Mesenchymal stem cell (in vitro differentiated cells and primary cell): ENCODE measurements at regions not wholly inside any gene's neighbourhood (a gene's known extent, or its start where the extent isn't known, plus 50 kb on each side); places are given as distances from the start of the nearest gene placed in this dataset.
A peak's percentile ranks its signal among the peaks of the same experiment; 100 is the strongest.

Experiments used
- DNase-seq: peaks from one replicate; pipeline ENCODE4 v3.0.0-alpha.2; 2013
- H2AFZ ChIP-seq: one replicate; pipeline ENCODE4 v1.6.1; 2013; ENCODE audit warnings: low read depth, mild to moderate bottlenecking, control low read depth, inconsistent platforms, low read length, moderate library complexity
- H2AK5ac ChIP-seq: 2 replicates; pipeline ENCODE4 v1.6.1; 2013; ENCODE audit warnings: low read length, moderate library complexity, mild to moderate bottlenecking, inconsistent platforms; ENCODE audit not compliant: severe bottlenecking
- H2BK120ac ChIP-seq: one replicate; pipeline ENCODE4 v1.6.1; 2013; ENCODE audit warnings: low read depth, mild to moderate bottlenecking, inconsistent platforms, low read length, moderate library complexity
- H2BK12ac ChIP-seq, 2 experiments: one replicate each; pipeline ENCODE4 v1.6.1; 2013; ENCODE audit warnings: inconsistent platforms in 2 of 2, low read length in 2 of 2, mild to moderate bottlenecking in 2 of 2, moderate library complexity in 2 of 2, control low read depth in 1 of 2
- H2BK15ac ChIP-seq: one replicate; pipeline ENCODE4 v1.6.1; 2013; ENCODE audit warnings: mild to moderate bottlenecking, low read depth, inconsistent platforms; ENCODE audit not compliant: poor library complexity, severe bottlenecking
- H2BK5ac ChIP-seq: 2 replicates; pipeline ENCODE4 v1.6.1; 2013; ENCODE audit warnings: low read depth, mild to moderate bottlenecking, low read length, control low read depth, inconsistent platforms; ENCODE audit not compliant: poor library complexity, severe bottlenecking
- H3K14ac ChIP-seq, 2 experiments: one replicate each; pipeline ENCODE4 v1.6.1; 2013; ENCODE audit warnings: inconsistent platforms in 2 of 2, low read length in 2 of 2, control low read depth in 1 of 2, mild to moderate bottlenecking in 1 of 2, moderate library complexity in 1 of 2
- H3K18ac ChIP-seq, 2 experiments: one replicate each; pipeline ENCODE4 v1.6.1; 2013; ENCODE audit warnings: inconsistent platforms in 2 of 2, low read length in 2 of 2, control low read depth in 1 of 2, low read depth in 1 of 2, mild to moderate bottlenecking in 1 of 2
- H3K23ac ChIP-seq, 2 experiments: one replicate each; pipeline ENCODE4 v1.6.1; 2013; ENCODE audit warnings: inconsistent platforms in 2 of 2, low read length in 2 of 2, mild to moderate bottlenecking in 2 of 2, moderate library complexity in 2 of 2, control low read depth in 1 of 2
- H3K27ac ChIP-seq: 2 replicates; pipeline ENCODE4 v1.5.1; 2013; ENCODE audit warnings: mild to moderate bottlenecking, moderate library complexity, low read length, control low read depth, inconsistent platforms; ENCODE audit not compliant: poor library complexity, severe bottlenecking
- H3K27me3 ChIP-seq, 2 experiments: 2 replicates each; pipeline versions ENCODE4 v1.6.1 to v1.7.0; 2013; ENCODE audit warnings: low read length in 2 of 2, mild to moderate bottlenecking in 2 of 2, moderate library complexity in 2 of 2, control low read depth in 1 of 2, inconsistent platforms in 1 of 2; ENCODE audit not compliant: control insufficient read depth in 1 of 2, insufficient read depth in 1 of 2
- H3K36me3 ChIP-seq, 2 experiments: 2 replicates each; pipeline versions ENCODE4 v1.6.1 to v1.7.0; 2013; ENCODE audit warnings: low read length in 2 of 2, control low read depth in 1 of 2, inconsistent platforms in 1 of 2, low read depth in 1 of 2, mild to moderate bottlenecking in 1 of 2; ENCODE audit not compliant: insufficient read depth in 2 of 2, control insufficient read depth in 1 of 2
- H3K4ac ChIP-seq, 2 experiments: one replicate each; pipeline ENCODE4 v1.6.1; 2013; ENCODE audit warnings: inconsistent platforms in 2 of 2, low read length in 2 of 2, mild to moderate bottlenecking in 2 of 2, moderate library complexity in 2 of 2, control low read depth in 1 of 2, low read depth in 1 of 2
- H3K4me1 ChIP-seq: 2 replicates; pipeline ENCODE4 v1.6.1; 2013; ENCODE audit warnings: low read depth, low read length, control low read depth; ENCODE audit not compliant: control insufficient read depth, insufficient read depth
- H3K4me2 ChIP-seq: 2 replicates; pipeline ENCODE4 v1.6.1; 2013; ENCODE audit warnings: low read length, mild to moderate bottlenecking, inconsistent platforms; ENCODE audit not compliant: poor library complexity, severe bottlenecking
- H3K4me3 ChIP-seq, 2 experiments: 2 replicates each; pipeline versions ENCODE4 v1.5.1 to v1.7.0; 2013; ENCODE audit warnings: low read length in 2 of 2, mild to moderate bottlenecking in 2 of 2, control low read depth in 1 of 2, low read depth in 1 of 2; ENCODE audit not compliant: insufficient read depth in 1 of 2
- H3K79me1 ChIP-seq: replicated peaks from 2 replicates; pipeline ENCODE4 v1.6.1; 2013; ENCODE audit warnings: mild to moderate bottlenecking, control low read depth, low read length, inconsistent platforms; ENCODE audit not compliant: poor library complexity, severe bottlenecking
- H3K9ac ChIP-seq: 2 replicates; pipeline ENCODE4 v1.7.0; 2013; ENCODE audit warnings: mild to moderate bottlenecking, low read length, moderate library complexity
- H3K9me3 ChIP-seq: 2 replicates; pipeline ENCODE4 v1.7.0; 2013; ENCODE audit warnings: mild to moderate bottlenecking, low read length; ENCODE audit not compliant: control insufficient read depth
- H4K8ac ChIP-seq: one replicate; pipeline ENCODE4 v1.6.1; 2013; ENCODE audit warnings: inconsistent platforms, mild to moderate bottlenecking, low read length, moderate library complexity
- H4K91ac ChIP-seq: one replicate; pipeline ENCODE4 v1.6.1; 2013; ENCODE audit warnings: mild to moderate bottlenecking, low read length, inconsistent platforms
- WGBS: methylation state at CpG from one replicate; pipeline ENCODE4 v1.1.7; 2013; ENCODE audit warnings: mixed read lengths; 5-methylcytosine and 5-hydroxymethylcytosine counted together

GRCh38 chr4:29051381-29051965, 1668.7 kb upstream of the PCDH7 start:
- no peaks in the 10 kb centered on the region for H3K79me1 ChIP-seq
- no peak overlapping the region for H3K9ac ChIP-seq
- DNase-seq = peak; percentile 50
- 91% methylated on average over 3 of the region's 4 CpGs for WGBS
- H3K9me3 ChIP-seq = no peaks in the 10 kb centered on the region
- no peak overlapping the region for H2BK120ac ChIP-seq
- no peak overlapping the region for H4K91ac ChIP-seq
- H3K4me2 ChIP-seq = no peak overlapping the region
- H2BK15ac ChIP-seq = no peak overlapping the region
- H2BK5ac ChIP-seq = no peak overlapping the region
- no peak overlapping the region for H2AK5ac ChIP-seq
- no peak overlapping the region for H3K27ac ChIP-seq
- no peak overlapping the region for H3K4me3 ChIP-seq
- no peak overlapping the region for H3K14ac ChIP-seq
- peaks cover 4% of the 10 kb centered on the region for H3K4me1 ChIP-seq
- H3K4ac ChIP-seq = no peak overlapping the region
- no peak overlapping the region for H2BK12ac ChIP-seq
- no peak overlapping the region for H3K18ac ChIP-seq
- no peak overlapping the region for H4K8ac ChIP-seq
- H2AFZ ChIP-seq = no peak overlapping the region
- no peak overlapping the region for H3K23ac ChIP-seq
- no peaks in the 10 kb centered on the region for H3K36me3 ChIP-seq
- H3K27me3 ChIP-seq = no peaks in the 10 kb centered on the region

- H3K27ac ChIP-seq = no peak overlapping the region
- H2BK5ac ChIP-seq = no peak overlapping the region
- no peak overlapping the region for H3K9ac ChIP-seq
- H3K18ac ChIP-seq = no peak overlapping the region
- no peak overlapping the region for H4K91ac ChIP-seq
- H3K79me1 ChIP-seq = no peaks in the 10 kb centered on the region
- no peaks in the 10 kb centered on the region for H3K27me3 ChIP-seq
- no peak overlapping the region for H3K23ac ChIP-seq
- no peak overlapping the region for H3K14ac ChIP-seq
- no peak overlapping the region for H2BK120ac ChIP-seq
- no peak overlapping the region for H2BK15ac ChIP-seq
- no peak overlapping the region for H2BK12ac ChIP-seq
- no peak overlapping the region for H2AK5ac ChIP-seq
- peaks cover 2% of the 10 kb centered on the region for H3K4me1 ChIP-seq
- no peak for DNase-seq
- no peak overlapping the region for H3K4ac ChIP-seq
- no peak overlapping the region for H3K4me3 ChIP-seq
- H3K36me3 ChIP-seq = no peaks in the 10 kb centered on the region
- no peak overlapping the region for H3K4me2 ChIP-seq
- no peaks in the 10 kb centered on the region for H3K9me3 ChIP-seq
- 84% methylated on average over 4 of the region's 4 CpGs for WGBS
- H2AFZ ChIP-seq = no peak overlapping the region
- no peak overlapping the region for H4K8ac ChIP-seq
These were observed 1667.9 kb upstream of the PCDH7 start for GRCh38 chr4:29052266-29052665.

GRCh38 chr4:29058531-29058930, 1661.6 kb upstream of the PCDH7 start:
- Histone ChIP-seq H2AK5ac (no peak overlapping the region), H2BK120ac (no peak overlapping the region), H2BK15ac (no peak overlapping the region), H3K27me3 (no peaks in the 10 kb centered on the region), H3K23ac (no peak overlapping the region), H2BK12ac (no peak overlapping the region), H3K9me3 (no peaks in the 10 kb centered on the region), H3K27ac (no peak overlapping the region), H3K4ac (no peak overlapping the region), H4K91ac (no peak overlapping the region), H3K18ac (no peak overlapping the region), H3K79me1 (no peaks in the 10 kb centered on the region), H3K4me2 (no peak overlapping the region), H3K14ac (no peak overlapping the region), H3K9ac (no peak overlapping the region), H2AFZ (no peak overlapping the region), H4K8ac (no peak overlapping the region), H2BK5ac (no peak overlapping the region), H3K4me3 (no peak overlapping the region), H3K36me3 (no peaks in the 10 kb centered on the region), H3K4me1 (no peaks in the 10 kb centered on the region)
- no CpG with 5 or more reads among the region's 2 CpGs for WGBS
- DNase-seq = peak; percentile 37

- Histone ChIP-seq H3K36me3 (no peaks in the 10 kb centered on the region), H4K8ac (no peak overlapping the region), H3K18ac (no peak overlapping the region), H3K4me3 (no peak overlapping the region), H3K27me3 (no peaks in the 10 kb centered on the region), H3K27ac (no peak overlapping the region), H3K23ac (no peak overlapping the region), H3K14ac (no peak overlapping the region), H2AK5ac (no peak overlapping the region), H3K9ac (no peak overlapping the region), H2BK15ac (no peak overlapping the region), H3K4me1 (no peaks in the 10 kb centered on the region), H3K4me2 (no peak overlapping the region), H3K9me3 (peaks cover 24% of the 10 kb centered on the region), H3K79me1 (no peaks in the 10 kb centered on the region), H3K4ac (no peak overlapping the region), H4K91ac (no peak overlapping the region), H2BK5ac (no peak overlapping the region), H2BK12ac (no peak overlapping the region), H2AFZ (no peak overlapping the region), H2BK120ac (no peak overlapping the region)
- 95% methylated on average over 1 of the region's 2 CpGs for WGBS
- DNase-seq = no peak
These were observed 1653.3 kb upstream of the PCDH7 start for GRCh38 chr4:29066861-29067260.
